ENCODE measurements at regions not wholly inside any gene's neighbourhood (a gene's known extent, or its start where the extent isn't known, plus 50 kb on each side); places are given as distances from the start of the nearest gene placed in this dataset.

- no peak for DNase-seq (ENCODE audit: low read depth)
These were observed 1194.2 kb downstream of the EFNB2 start for GRCh38 chr13:105341256-105341655.

- DNase-seq (ENCODE audit: low read depth): no peak
These were observed 1195.3 kb downstream of the EFNB2 start for GRCh38 chr13:105340061-105340606.

DNA sequence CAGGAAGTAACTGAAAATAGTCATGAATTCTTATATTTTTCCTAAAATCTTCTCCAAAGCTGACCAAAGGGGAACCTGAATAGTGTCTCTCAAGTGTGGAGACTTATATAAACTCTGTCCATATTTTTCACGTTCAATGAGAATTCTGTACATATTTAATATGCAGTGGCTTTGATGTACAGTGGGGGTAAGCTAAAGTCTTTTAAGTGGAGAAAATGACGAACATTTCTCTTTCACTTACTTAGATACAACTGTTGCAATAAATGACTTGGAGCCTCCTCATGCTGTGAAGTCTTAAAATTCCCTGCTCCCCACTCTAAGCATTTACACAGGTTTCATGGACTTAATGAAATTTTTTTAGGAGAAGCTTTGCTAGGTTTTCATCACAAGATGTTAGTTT lies 1196.7 kb downstream of the EFNB2 start:
- no peak for DNase-seq (ENCODE audit: low read depth)

GRCh38 chr13:105338006-105338405 lies 1197.5 kb downstream of the EFNB2 start:
- no peak for DNase-seq (ENCODE audit: low read depth)

GRCh38 chr13:105336706-105337576 lies 1198.5 kb downstream of the EFNB2 start:
- DNase-seq (ENCODE audit: low read depth): peak; percentile 9

DNA sequence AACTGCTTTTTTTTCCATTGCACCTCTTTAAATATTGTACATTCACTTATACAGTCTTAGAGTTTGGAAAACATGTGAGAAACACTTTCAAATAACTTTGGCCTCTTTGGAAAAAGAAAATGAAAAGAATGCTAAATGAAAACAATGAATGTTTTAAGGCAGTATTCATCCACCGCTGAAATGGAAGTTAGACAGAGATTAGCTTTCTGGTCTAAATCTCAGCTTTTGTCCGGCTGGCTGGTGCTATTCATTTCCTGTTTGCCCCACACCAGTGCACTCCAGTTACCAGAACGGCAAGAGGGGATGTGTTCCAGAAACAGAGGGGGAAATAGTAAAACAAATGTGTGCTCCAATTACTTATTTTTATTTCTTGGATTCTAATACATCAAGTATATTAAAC lies 1201.3 kb downstream of the EFNB2 start:
- DNase-seq (ENCODE audit: low read depth): peak; percentile 48

DNA sequence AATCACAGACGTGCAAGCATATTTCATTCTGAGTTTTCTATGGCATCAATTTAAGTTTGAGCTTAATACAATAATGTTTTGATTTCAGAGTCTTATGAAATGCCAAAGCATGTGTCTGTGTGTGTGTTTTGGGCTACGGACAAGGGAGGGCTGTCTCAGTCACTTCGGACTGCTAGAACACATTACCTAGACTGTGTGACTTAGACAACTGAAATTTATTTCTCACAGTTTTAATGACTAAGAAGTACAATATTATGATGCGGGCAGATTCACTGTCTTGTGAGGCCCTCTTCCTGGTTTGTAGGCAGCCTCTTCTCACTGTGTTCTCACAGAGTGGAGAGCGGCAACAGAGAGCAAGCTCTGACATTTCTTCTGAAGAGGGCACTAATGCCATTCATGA lies 1202.0 kb downstream of the EFNB2 start:
- peak; percentile 18 for DNase-seq (ENCODE audit: low read depth)

DNA sequence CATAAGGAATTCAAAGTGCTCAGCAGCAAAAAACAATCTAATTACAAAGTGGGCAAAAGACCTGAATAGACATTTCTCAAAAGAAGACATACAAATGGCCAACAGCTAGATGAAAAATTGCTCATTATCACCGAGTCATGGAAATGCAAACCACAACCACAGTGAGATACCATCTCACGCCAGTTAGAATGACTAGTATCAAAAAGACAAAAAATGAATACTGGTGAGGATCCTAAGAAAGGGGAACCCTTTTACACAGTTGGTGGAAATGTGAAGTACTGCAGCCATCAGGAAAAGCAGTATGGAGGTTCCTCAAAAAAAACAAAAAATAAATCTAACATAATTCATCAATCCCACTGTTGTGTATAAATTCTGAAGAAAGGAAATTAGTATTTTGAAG lies 1206.1 kb downstream of the EFNB2 start:
- DNase-seq (ENCODE audit: low read depth): no peak

DNA sequence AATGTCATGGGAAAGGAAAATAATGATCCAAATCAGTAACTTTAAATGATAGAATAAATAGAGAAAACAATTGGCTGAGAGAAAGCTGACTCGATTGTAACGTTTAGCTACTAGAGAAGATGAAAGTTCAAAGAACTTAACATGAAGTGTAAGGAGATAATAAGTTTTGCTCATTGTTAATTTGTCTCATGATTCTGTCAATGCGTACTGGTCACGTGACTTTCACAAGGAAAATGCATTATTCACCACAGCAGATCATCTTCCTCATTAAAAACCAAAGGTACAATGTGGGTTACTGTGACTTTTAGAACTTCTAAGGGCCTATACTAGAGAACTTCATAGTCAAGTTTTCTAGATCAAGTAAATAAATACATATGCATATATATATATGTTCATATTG lies 1207.2 kb downstream of the EFNB2 start:
- no peak for DNase-seq (ENCODE audit: low read depth)

- DNase-seq (ENCODE audit: low read depth): no peak
These were observed 1207.8 kb downstream of the EFNB2 start for GRCh38 chr13:105327581-105328126.

DNA sequence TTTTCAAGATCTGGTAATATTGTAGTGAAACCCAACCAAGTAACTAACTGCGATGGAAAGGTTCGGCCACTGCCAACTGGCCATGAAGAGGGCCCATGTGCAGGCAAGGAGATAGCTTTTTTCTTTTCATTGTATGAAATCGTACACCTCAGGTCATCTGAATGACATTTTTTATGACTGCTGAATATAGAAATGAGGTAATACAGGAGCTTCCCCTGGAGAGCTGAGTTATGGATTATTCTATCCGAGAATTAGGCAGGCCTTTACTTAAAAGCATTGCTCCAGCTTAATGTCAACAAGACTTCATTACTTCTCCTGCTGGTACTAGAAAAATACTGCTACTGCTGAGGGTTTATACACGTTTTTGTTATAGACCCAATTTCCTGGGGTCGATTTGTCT lies 1215.6 kb downstream of the EFNB2 start:
- no peak for DNase-seq (ENCODE audit: low read depth)

DNA sequence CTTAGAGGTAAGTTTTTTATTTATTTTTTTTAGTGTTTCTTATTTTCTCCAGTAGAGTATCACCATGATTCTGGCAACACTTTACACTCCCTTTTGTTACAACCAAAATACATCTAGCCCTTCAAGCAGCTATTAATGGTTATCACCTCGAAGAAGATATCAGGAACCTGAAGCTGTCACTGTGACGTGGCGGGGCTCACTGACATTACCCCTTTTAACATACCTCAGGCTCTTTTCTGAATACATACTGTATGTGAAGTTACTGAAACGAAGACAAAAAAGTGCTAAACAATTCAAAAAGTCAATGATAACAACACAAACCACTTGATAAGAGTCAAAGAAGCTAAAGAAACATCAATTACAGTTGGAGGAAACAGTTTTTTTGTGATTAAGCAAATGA lies 1218.7 kb downstream of the EFNB2 start:
- no peak for DNase-seq (ENCODE audit: low read depth)

DNA sequence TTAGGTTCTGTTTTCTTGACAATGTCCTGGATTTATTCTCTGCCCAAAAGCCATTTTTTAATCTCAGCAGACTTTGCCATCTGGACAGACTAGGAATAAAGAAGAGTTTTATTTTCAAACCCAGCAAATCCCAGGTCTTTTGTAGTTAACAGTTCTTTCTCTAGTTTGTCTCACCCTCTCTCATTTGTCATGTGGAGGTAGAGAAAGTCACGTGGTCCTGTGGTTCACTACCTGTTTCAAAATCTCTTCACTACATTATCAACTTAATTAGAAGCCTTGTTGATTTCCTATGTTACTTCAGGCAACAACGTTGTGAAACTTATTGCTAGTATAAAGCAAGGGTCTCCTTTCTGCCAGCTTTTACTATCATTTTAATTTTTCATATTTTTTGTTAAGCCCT lies 1222.6 kb downstream of the EFNB2 start:
- no peak for DNase-seq (ENCODE audit: low read depth)

GRCh38 chr13:105311094-105311493 lies 1224.4 kb downstream of the EFNB2 start:
- no peak for DNase-seq (ENCODE audit: low read depth)

DNA sequence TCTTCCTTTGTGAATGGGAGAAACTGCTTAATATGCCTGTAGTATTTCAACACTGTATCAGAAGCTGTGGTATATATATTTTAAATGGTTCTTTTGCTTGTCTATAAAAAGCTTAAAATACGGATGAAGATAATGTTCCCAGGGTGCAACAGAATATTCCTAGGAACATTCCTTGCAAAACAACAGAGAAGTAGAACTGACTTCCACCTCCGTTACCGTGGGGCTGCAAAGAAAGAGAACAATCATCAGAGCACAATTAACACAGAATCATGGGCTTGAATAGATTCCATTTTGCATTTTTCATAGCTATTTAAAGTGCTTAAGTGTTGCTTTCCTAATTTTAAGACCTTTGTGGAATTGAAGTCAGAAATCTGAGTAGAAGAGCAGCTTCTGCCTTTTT lies 1227.7 kb downstream of the EFNB2 start:
- DNase-seq (ENCODE audit: low read depth): no peak

DNA sequence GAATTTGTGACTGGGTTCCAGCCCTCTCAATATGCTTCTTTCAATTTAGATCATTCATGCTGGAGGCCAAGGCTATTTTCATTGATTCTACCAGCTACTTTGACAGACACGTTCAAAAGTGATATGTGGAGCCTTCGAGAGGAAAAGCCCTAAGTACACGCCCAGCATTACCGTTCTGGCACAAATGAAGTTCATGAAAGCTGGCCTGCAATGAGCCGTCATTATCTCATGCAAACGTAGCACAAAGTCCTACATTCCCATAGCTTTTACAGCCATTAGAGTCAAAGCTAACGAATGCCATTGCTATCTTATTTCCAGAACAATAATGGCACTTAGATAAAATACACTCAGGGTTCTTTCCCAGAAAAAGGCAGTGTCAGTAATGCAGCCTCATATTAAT lies 1237.6 kb downstream of the EFNB2 start:
- no peak for DNase-seq (ENCODE audit: low read depth)

DNA sequence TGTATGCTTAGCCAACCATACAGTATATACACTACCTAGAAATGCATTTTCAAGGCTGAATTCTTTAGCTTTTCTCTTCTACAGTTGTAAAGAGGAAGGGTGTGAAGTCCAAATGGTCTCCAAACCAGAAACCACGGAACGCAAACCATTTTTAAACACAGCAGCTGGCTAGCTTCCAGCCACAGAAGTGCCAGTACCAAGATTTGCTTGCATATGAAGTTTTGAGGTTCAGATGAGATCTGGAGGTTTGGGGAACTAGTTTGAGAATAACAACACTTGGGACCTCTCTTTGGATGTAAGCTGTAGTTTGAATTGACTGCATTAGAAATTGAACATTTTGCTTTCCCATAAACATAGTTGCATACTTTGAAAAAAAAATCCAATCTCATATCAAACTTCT lies 1243.5 kb downstream of the EFNB2 start:
- peak; percentile 15 for DNase-seq (ENCODE audit: low read depth)

GRCh38 chr13:105290596-105290995 lies 1244.9 kb downstream of the EFNB2 start:
- DNase-seq (ENCODE audit: low read depth): no peak

GRCh38 chr13:105285526-105285925 lies 1249.9 kb downstream of the EFNB2 start:
- DNase-seq (ENCODE audit: low read depth): no peak

GRCh38 chr13:105282406-105283285 lies 1252.8 kb downstream of the EFNB2 start:
- DNase-seq (ENCODE audit: low read depth): no peak

DNA sequence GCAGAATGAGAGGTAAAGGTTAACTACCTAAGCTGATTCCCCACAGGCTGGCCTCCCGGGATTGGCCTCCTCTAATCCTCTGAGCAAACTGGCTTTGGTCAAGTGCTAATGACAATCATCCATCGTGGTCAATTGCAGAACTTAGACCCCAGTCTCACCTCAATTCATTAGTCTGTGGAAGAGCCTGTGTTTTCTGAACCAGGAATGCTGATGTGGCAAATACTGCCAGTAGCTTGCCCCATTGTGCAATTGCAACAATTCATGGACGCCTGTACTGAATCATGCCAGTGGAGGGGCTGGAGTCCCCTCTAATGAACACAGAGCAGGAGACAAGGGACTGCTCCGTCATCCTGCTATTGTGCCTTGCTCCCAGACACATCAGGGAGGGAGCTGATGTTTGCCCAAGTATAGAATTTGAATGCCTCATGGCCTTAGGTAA lies 1256.5 kb downstream of the EFNB2 start:
- peak; percentile 2 for DNase-seq (ENCODE audit: low read depth)

GRCh38 chr13:105276571-105276970 lies 1258.9 kb downstream of the EFNB2 start:
- DNase-seq (ENCODE audit: low read depth): no peak

Measured in myocyte (in vitro differentiated cells).